Tibial nerve (tissue), 4 donors: ENCODE measurements at regions not wholly inside any gene's neighbourhood (a gene's known extent, or its start where the extent isn't known, plus 50 kb on each side); places are given as distances from the start of the nearest gene placed in this dataset.

Experiments
- EP300 ChIP-seq, 2 donors: sonication (generic); formaldehyde crosslinking; IDR thresholded peaks; one replicate each; pipeline ENCODE4 v1.6.1; 2017; ENCODE audit warnings: antibody characterized with exemption in 2 of 2, mild to moderate bottlenecking in 1 of 2
- POLR2A ChIP-seq, 2 donors: fragments of 450-650 bp; IDR thresholded peaks; one replicate each; pipeline ENCODE4 v1.6.1; 2017; ENCODE audit warnings: antibody characterized with exemption in 2 of 2, mild to moderate bottlenecking in 2 of 2, moderate library complexity in 2 of 2
- TF ChIP-seq, protein P1 (sequence below), 5 experiments: fragments of 200-600 bp in 3 of 5; fragments of 450-650 bp in 2 of 5; sonication (generic) in 3 of 5; IDR thresholded peaks; one replicate each; pipeline ENCODE4 v1.5.1; 2016 to 2019; ENCODE audit warnings: antibody characterized with exemption in 5 of 5, mild to moderate bottlenecking in 3 of 5, moderate library complexity in 2 of 5

DNA sequence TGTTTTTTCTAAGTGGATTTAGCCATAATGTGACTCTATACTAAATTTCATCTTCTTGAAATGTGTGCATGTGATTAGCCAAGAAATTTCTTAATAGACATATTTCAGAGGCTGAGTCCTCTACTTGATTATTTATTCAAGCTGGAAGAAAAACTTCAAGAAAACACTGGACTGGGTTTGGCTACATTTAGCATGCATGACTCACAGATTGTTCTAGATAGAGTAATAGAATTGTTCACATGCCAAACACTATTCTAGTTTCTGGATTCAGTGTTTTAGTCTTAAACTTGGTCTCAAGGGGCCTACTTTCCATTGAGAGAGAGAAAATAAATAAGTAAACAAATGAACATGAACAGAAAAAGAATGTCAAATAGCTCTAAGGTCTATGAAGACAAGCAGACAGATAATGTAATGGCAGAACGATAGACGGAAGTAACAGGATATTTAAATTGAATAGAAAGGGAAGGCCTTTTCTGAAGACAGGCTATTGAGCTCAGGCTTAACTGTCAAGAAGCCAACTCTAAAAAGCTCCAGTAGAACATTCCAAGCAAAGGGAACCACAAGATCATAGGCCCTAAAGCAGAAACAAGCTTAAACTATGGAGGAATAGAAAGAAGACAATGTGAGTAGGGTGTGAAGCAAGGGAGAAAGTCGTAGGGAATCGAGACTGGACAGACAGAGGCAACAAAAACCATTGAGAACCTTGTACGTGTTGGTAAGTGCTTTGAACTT is 104.6 kb downstream of the TMEM144 start:
- TF ChIP-seq, protein P1, sequence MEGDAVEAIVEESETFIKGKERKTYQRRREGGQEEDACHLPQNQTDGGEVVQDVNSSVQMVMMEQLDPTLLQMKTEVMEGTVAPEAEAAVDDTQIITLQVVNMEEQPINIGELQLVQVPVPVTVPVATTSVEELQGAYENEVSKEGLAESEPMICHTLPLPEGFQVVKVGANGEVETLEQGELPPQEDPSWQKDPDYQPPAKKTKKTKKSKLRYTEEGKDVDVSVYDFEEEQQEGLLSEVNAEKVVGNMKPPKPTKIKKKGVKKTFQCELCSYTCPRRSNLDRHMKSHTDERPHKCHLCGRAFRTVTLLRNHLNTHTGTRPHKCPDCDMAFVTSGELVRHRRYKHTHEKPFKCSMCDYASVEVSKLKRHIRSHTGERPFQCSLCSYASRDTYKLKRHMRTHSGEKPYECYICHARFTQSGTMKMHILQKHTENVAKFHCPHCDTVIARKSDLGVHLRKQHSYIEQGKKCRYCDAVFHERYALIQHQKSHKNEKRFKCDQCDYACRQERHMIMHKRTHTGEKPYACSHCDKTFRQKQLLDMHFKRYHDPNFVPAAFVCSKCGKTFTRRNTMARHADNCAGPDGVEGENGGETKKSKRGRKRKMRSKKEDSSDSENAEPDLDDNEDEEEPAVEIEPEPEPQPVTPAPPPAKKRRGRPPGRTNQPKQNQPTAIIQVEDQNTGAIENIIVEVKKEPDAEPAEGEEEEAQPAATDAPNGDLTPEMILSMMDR (IDR thresholded peaks at IDR 0.05) = no peak
- TF ChIP-seq POLR2A (IDR thresholded peaks at IDR 0.05) = no peak
- no peak for TF ChIP-seq EP300 (IDR thresholded peaks at IDR 0.05)
